KMS-11 (cell line): ENCODE measurements at regions not wholly inside any gene's neighbourhood (a gene's known extent, or its start where the extent isn't known, plus 50 kb on each side); places are given as distances from the start of the nearest gene placed in this dataset.

Experiments
- H2AFZ ChIP-seq: fragments of 200-600 bp; sonication (generic); 2 replicates; pipeline ENCODE4 v1.6.1; 2016; ENCODE audit warnings: antibody characterized with exemption, mixed run types, low read depth
- H3K27ac ChIP-seq: fragments of 200-600 bp; sonication (generic); 2 replicates; pipeline ENCODE4 v1.6.1; 2016; ENCODE audit warnings: mild to moderate bottlenecking, mixed run types
- H3K27me3 ChIP-seq: fragments of 200-600 bp; sonication (generic); 2 replicates; pipeline ENCODE4 v1.6.1; 2017; ENCODE audit warnings: mild to moderate bottlenecking, low read depth, mixed run types, moderate library complexity; ENCODE audit not compliant: insufficient read depth
- H3K36me3 ChIP-seq: fragments of 200-600 bp; sonication (generic); 2 replicates; pipeline ENCODE4 v1.6.1; 2017; ENCODE audit warnings: mild to moderate bottlenecking, mixed run types; ENCODE audit not compliant: insufficient read depth
- H3K4me1 ChIP-seq: fragments of 200-600 bp; sonication (generic); 2 replicates; pipeline ENCODE4 v1.6.1; 2016; ENCODE audit warnings: mild to moderate bottlenecking, low read depth, mixed run types; ENCODE audit not compliant: poor library complexity, severe bottlenecking
- H3K4me2 ChIP-seq: fragments of 200-600 bp; sonication (generic); 2 replicates; pipeline ENCODE4 v1.7.0; 2016; ENCODE audit warnings: mild to moderate bottlenecking, mixed run types
- H3K4me3 ChIP-seq: fragments of 200-600 bp; sonication (generic); IDR thresholded peaks from 2 replicates; pipeline ENCODE4 v1.6.1; 2017; ENCODE audit warnings: low read depth, low read length, mixed read lengths; ENCODE audit not compliant: insufficient read depth
- H3K79me2 ChIP-seq: fragments of 200-600 bp; sonication (generic); 2 replicates; pipeline ENCODE4 v1.6.1; 2016; ENCODE audit warnings: low read depth, mixed run types; ENCODE audit not compliant: insufficient read depth
- H3K9ac ChIP-seq: fragments of 200-600 bp; sonication (generic); 2 replicates; pipeline ENCODE4 v1.6.1; 2016; ENCODE audit warnings: mild to moderate bottlenecking, mixed run types
- H4K20me1 ChIP-seq: fragments of 200-600 bp; sonication (generic); 2 replicates; pipeline ENCODE4 v1.6.1; 2016; ENCODE audit warnings: mild to moderate bottlenecking, mixed run types; ENCODE audit not compliant: insufficient read depth
- CTCF ChIP-seq: fragments of 200-600 bp; sonication (generic); conservative IDR thresholded peaks from 2 replicates; pipeline ENCODE4 v1.6.1; 2017; ENCODE audit warnings: low read depth, mild to moderate bottlenecking, antibody characterized with exemption, low read length, moderate library complexity, mixed read lengths

GRCh38 chr16:52386694-52387093 is 160.2 kb downstream of the TOX3 start:
- H4K20me1 ChIP-seq: no peaks in the 10 kb centered on the region
- H3K27me3 ChIP-seq: no peaks in the 10 kb centered on the region
- H3K36me3 ChIP-seq: no peaks in the 10 kb centered on the region
- no peak overlapping the region for H3K4me3 ChIP-seq
- H2AFZ ChIP-seq: no peak overlapping the region
- H3K27ac ChIP-seq: no peak overlapping the region
- H3K4me1 ChIP-seq: no peaks in the 10 kb centered on the region
- no peak overlapping the region for H3K9ac ChIP-seq
- no peaks in the 10 kb centered on the region for H3K79me2 ChIP-seq
- TF ChIP-seq CTCF: no peak
- H3K4me2 ChIP-seq: no peak overlapping the region

- H3K79me2 ChIP-seq: no peaks in the 10 kb centered on the region
- H3K27ac ChIP-seq: no peak overlapping the region
- no peaks in the 10 kb centered on the region for H3K4me1 ChIP-seq
- no peak overlapping the region for H3K4me3 ChIP-seq
- no peak overlapping the region for H3K9ac ChIP-seq
- no peak overlapping the region for H3K4me2 ChIP-seq
- H4K20me1 ChIP-seq: no peaks in the 10 kb centered on the region
- no peaks in the 10 kb centered on the region for H3K36me3 ChIP-seq
- H2AFZ ChIP-seq: no peak overlapping the region
- H3K27me3 ChIP-seq: no peaks in the 10 kb centered on the region
- TF ChIP-seq CTCF: no peak
These were observed 162.6 kb downstream of the TOX3 start for GRCh38 chr16:52384378-52384777.

GRCh38 chr16:52383640-52384292 is 163.2 kb downstream of the TOX3 start:
- TF ChIP-seq CTCF: no peak
- no peaks in the 10 kb centered on the region for H3K4me1 ChIP-seq
- no peak overlapping the region for H3K9ac ChIP-seq
- H3K4me3 ChIP-seq: no peak overlapping the region
- no peak overlapping the region for H2AFZ ChIP-seq
- no peaks in the 10 kb centered on the region for H3K27me3 ChIP-seq
- H3K79me2 ChIP-seq: no peaks in the 10 kb centered on the region
- no peak overlapping the region for H3K27ac ChIP-seq
- H3K36me3 ChIP-seq: no peaks in the 10 kb centered on the region
- no peak overlapping the region for H3K4me2 ChIP-seq
- no peaks in the 10 kb centered on the region for H4K20me1 ChIP-seq

- no peak for TF ChIP-seq CTCF
These were observed 163.8 kb downstream of the TOX3 start for GRCh38 chr16:52383119-52383518.

More at GRCh38 chr16:52383119-52383518, 163.8 kb downstream of the TOX3 start:
- no peaks in the 10 kb centered on the region for H4K20me1 ChIP-seq
- H3K4me2 ChIP-seq: no peak overlapping the region
- no peak overlapping the region for H3K27ac ChIP-seq
- no peak overlapping the region for H3K4me3 ChIP-seq
- H2AFZ ChIP-seq: no peak overlapping the region
- no peaks in the 10 kb centered on the region for H3K4me1 ChIP-seq
- H3K27me3 ChIP-seq: no peaks in the 10 kb centered on the region
- no peaks in the 10 kb centered on the region for H3K79me2 ChIP-seq
- no peak overlapping the region for H3K9ac ChIP-seq
- H3K36me3 ChIP-seq: no peaks in the 10 kb centered on the region
